WTC11 (cell line): ENCODE measurements at regions not wholly inside any gene's neighbourhood (a gene's known extent, or its start where the extent isn't known, plus 50 kb on each side); places are given as distances from the start of the nearest gene placed in this dataset.
"Not testable (repeated sequence)": the region's sequence is repeated elsewhere in the genome, so short reads cannot be mapped to it uniquely, and the experiment has no call there.

ENCODE experiments used
- ATAC-seq: fragments of 200-7000 bp; cut with Tn5 transposase; 2 replicates; pipeline ENCODE4 v1.10.0; 2021; ENCODE audit warnings: mild to moderate bottlenecking, moderate library complexity
- CTCF ChIA-PET: fragments of 300-600 bp; sonication (Branson Sonifier 250); formaldehyde crosslinking; loops from one replicate; lab custom pipeline; 2021; ENCODE audit warnings: antibody characterized with exemption; lab: Charles Lee
- POLR2A ChIA-PET: fragments of 350-600 bp; sonication (Branson Sonifier 250); formaldehyde crosslinking; loops from one replicate; lab custom pipeline; 2021; ENCODE audit warnings: antibody characterized with exemption; lab: Charles Lee
- DNase-seq: peaks from one replicate; pipeline ENCODE4 v3.0.0; 2021; ENCODE audit warnings: low spot score
- H3K27ac Mint-ChIP-seq: 2 replicates; pipeline ENCODE4 v1.8.0; 2021; ENCODE audit warnings: mixed read lengths
- H3K27me3 Mint-ChIP-seq: 2 replicates; pipeline ENCODE4 v1.8.0; 2021; ENCODE audit warnings: low read depth, mild to moderate bottlenecking, moderate library complexity, mixed read lengths
- H3K36me3 Mint-ChIP-seq: 2 replicates; pipeline ENCODE4 v1.8.0; 2021; ENCODE audit warnings: mixed read lengths
- H3K4me1 Mint-ChIP-seq: 2 replicates; pipeline ENCODE4 v1.8.0; 2022; ENCODE audit warnings: mixed read lengths
- H3K4me3 Mint-ChIP-seq: 2 replicates; pipeline ENCODE4 v1.8.0; 2021; ENCODE audit warnings: mild to moderate bottlenecking, moderate library complexity, mixed read lengths
- H3K9me3 Mint-ChIP-seq: 2 replicates; pipeline ENCODE4 v1.8.0; 2021; ENCODE audit warnings: mixed read lengths
- CBFB ChIP-seq: sonication (generic); formaldehyde crosslinking; IDR thresholded peaks from 2 replicates; pipeline ENCODE4 v1.8.1; 2022; ENCODE audit warnings: mild to moderate bottlenecking, low read depth, missing genetic modification reagents
- EMX1 ChIP-seq: fragments of 250-450 bp; sonication (Bioruptor Pico); IDR thresholded peaks from 2 replicates; pipeline ENCODE4 v1.8.0; 2021; ENCODE audit warnings: mild to moderate bottlenecking
- FOXP1 ChIP-seq: sonication (generic); formaldehyde crosslinking; IDR thresholded peaks from 2 replicates; pipeline ENCODE4 v1.8.0; 2022; ENCODE audit warnings: missing genetic modification reagents, mild to moderate bottlenecking, moderate library complexity, borderline replicate concordance
- GABPB1 ChIP-seq: sonication (generic); formaldehyde crosslinking; IDR thresholded peaks from 2 replicates; pipeline ENCODE4 v1.8.1; 2023; ENCODE audit warnings: mild to moderate bottlenecking, missing genetic modification reagents
- GRHL2 ChIP-seq: fragments of 250-450 bp; sonication (Bioruptor Pico); IDR thresholded peaks from 2 replicates; pipeline ENCODE4 v1.8.0; 2022; ENCODE audit warnings: mild to moderate bottlenecking, moderate library complexity; ENCODE audit not compliant: insufficient replicate concordance, severe bottlenecking
- IRF2 ChIP-seq: sonication (generic); formaldehyde crosslinking; IDR thresholded peaks from 2 replicates; pipeline ENCODE4 v1.8.0; 2022; ENCODE audit warnings: low read depth, missing genetic modification reagents, borderline replicate concordance
- KAT7 ChIP-seq: sonication (generic); formaldehyde crosslinking; IDR thresholded peaks from 2 replicates; pipeline ENCODE4 v1.8.1; 2023; ENCODE audit warnings: missing genetic modification reagents, mild to moderate bottlenecking, borderline replicate concordance
- NR3C1 ChIP-seq: sonication (generic); formaldehyde crosslinking; conservative IDR thresholded peaks from 2 replicates; pipeline ENCODE4 v1.8.1; 2023; ENCODE audit warnings: low read depth, mild to moderate bottlenecking, missing genetic modification reagents
- TCF7 ChIP-seq: sonication (generic); formaldehyde crosslinking; IDR thresholded peaks from 2 replicates; pipeline ENCODE4 v1.8.0; 2022; ENCODE audit warnings: mild to moderate bottlenecking, low read depth, missing genetic modification reagents, moderate library complexity
- ZNF263 ChIP-seq: sonication (generic); formaldehyde crosslinking; IDR thresholded peaks from 2 replicates; pipeline ENCODE4 v1.8.1; 2022; ENCODE audit warnings: low read depth, mild to moderate bottlenecking, moderate library complexity, missing genetic modification reagents
- ZNF671 ChIP-seq: fragments of 250-450 bp; sonication (Bioruptor Pico); IDR thresholded peaks from 2 replicates; pipeline ENCODE4 v1.8.0; 2021; ENCODE audit warnings: mild to moderate bottlenecking
- TF ChIP-seq, protein P1 (sequence below): sonication (generic); formaldehyde crosslinking; IDR thresholded peaks from 2 replicates; pipeline ENCODE4 v1.8.1; 2023; ENCODE audit warnings: mild to moderate bottlenecking, missing genetic modification reagents
- TF ChIP-seq, protein P2 (sequence below): fragments of 250-450 bp; sonication (Bioruptor Pico); IDR thresholded peaks from 2 replicates; pipeline ENCODE4 v1.9.0; 2021; ENCODE audit warnings: mild to moderate bottlenecking, borderline replicate concordance
- TF ChIP-seq, protein P3 (sequence below): sonication (generic); formaldehyde crosslinking; IDR thresholded peaks from 2 replicates; pipeline ENCODE4 v1.8.0; 2022; ENCODE audit warnings: mild to moderate bottlenecking, missing genetic modification reagents

DNA sequence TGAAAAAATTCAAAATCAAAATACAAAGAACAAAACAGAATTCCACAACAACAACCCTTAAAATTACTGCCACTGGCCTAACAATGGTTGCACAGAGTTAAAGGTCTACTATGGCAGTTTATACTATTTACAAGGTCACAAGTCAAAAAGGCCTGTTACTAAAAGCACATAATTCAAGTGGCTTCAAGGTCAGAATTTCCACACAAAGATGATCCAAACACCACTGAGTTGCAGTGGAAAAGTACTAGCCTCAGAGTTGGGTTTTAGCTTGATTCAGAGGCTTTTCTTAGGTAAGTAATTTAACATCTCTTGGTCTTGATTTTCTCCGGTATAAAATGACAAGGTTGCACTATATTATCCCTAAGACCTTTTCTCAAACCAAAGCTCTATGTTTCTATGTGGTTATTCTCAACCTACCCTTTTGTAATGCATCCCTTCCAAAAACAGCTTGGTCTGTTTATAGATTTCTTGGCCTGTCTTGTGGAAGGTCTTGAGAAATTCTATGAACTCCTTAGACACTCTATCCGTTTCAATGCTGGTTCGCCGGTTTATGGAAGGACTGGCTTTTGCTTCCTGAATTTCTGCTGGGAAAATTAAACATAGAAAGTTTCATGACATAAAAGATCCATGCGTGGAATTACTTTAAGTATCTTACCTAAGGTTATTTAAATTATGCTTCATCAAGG is 69.5 kb downstream of the MDH2 start:
- CTCF ChIA-PET, POLR2A ChIA-PET, H3K9me3 Mint-ChIP-seq, ATAC-seq, H3K36me3 Mint-ChIP-seq, DNase-seq, H3K4me3 Mint-ChIP-seq, H3K27ac Mint-ChIP-seq, H3K27me3 Mint-ChIP-seq, H3K4me1 Mint-ChIP-seq: not testable (repeated sequence)
- peak; percentile 43; the same call in 1 of the 2 replicates for TF ChIP-seq GABPB1

DNA sequence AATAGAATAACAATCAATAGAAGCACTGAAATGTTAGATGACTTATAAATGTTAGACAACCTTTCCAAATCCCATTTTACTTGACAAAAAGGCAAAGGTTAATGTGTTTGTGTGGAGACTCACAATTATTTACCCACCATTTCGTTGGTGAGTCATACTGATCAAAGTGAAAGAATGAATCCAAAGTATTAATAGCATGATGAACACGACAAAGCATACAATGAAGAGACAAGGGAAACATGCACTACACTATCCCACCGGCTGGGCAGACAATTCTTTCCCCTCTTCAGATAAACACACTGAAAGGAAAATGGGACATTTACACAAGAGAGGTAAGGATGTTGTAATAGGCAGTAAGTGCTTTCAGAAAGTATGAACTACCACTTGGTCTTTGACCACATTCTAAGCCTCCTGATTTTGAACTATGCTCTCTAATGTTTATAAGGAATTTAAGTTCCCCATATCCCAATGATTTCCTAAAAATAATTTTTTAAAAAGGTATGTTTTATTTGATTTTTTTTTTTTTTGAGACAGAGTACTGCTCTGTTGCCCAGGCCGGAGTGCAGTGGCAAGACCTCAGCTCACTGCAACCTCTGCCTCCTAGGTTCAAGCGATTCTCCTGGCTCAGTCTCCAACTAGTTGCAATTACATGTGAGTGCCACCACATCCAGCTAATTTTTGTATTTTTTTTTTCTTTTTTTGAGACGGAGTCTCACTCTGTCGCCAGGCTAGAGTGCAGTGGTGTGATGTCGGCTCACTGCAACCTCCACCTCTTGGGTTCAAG is 70.5 kb downstream of the MDH2 start:
- H3K27me3 Mint-ChIP-seq, H3K36me3 Mint-ChIP-seq, H3K4me3 Mint-ChIP-seq, H3K27ac Mint-ChIP-seq, CTCF ChIA-PET, ATAC-seq, H3K9me3 Mint-ChIP-seq, H3K4me1 Mint-ChIP-seq, POLR2A ChIA-PET, DNase-seq: not testable (repeated sequence)
- TF ChIP-seq GABPB1 = peak; percentile 90

DNA sequence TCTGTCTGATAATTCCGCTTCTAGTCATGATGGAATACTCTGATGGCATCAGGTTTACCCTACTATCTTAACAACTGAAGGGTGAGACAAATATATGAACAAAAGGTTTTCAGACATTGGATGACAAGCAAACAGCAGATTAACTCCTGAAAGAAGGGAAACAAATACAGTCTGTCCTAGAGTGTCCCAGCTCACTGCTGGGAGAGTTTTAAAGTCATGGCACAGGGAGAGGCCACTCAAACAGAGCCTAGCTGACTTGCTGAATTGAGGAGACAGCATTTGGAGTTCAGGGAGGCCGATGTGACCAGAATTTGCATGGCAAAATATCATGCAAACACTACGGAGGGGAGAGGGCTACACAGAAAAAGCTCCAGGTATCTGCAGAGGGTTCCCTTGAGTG is 73.1 kb downstream of the MDH2 start:
- POLR2A ChIA-PET = no interaction called here
- Mint-ChIP-seq H3K9me3 (no peaks in the 10 kb centered on the region), H3K36me3 (no peaks in the 10 kb centered on the region), H3K27ac (no peak overlapping the region), H3K4me3 (no peak overlapping the region), H3K4me1 (no peaks in the 10 kb centered on the region), H3K27me3 (no peaks in the 10 kb centered on the region)
- ATAC-seq (no peak), DNase-seq (no peak)
- TF ChIP-seq, protein P1, sequence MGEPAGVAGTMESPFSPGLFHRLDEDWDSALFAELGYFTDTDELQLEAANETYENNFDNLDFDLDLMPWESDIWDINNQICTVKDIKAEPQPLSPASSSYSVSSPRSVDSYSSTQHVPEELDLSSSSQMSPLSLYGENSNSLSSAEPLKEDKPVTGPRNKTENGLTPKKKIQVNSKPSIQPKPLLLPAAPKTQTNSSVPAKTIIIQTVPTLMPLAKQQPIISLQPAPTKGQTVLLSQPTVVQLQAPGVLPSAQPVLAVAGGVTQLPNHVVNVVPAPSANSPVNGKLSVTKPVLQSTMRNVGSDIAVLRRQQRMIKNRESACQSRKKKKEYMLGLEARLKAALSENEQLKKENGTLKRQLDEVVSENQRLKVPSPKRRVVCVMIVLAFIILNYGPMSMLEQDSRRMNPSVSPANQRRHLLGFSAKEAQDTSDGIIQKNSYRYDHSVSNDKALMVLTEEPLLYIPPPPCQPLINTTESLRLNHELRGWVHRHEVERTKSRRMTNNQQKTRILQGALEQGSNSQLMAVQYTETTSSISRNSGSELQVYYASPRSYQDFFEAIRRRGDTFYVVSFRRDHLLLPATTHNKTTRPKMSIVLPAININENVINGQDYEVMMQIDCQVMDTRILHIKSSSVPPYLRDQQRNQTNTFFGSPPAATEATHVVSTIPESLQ (CRISPR knock-in tag) = no peak
- TF ChIP-seq ZNF263 (CRISPR knock-in tag) (no peak), IRF2 (CRISPR knock-in tag) (no peak), GABPB1 (no peak), KAT7 (CRISPR knock-in tag) (no peak), GRHL2 (CRISPR knock-in tag) (no peak)
- TF ChIP-seq, protein P2, sequence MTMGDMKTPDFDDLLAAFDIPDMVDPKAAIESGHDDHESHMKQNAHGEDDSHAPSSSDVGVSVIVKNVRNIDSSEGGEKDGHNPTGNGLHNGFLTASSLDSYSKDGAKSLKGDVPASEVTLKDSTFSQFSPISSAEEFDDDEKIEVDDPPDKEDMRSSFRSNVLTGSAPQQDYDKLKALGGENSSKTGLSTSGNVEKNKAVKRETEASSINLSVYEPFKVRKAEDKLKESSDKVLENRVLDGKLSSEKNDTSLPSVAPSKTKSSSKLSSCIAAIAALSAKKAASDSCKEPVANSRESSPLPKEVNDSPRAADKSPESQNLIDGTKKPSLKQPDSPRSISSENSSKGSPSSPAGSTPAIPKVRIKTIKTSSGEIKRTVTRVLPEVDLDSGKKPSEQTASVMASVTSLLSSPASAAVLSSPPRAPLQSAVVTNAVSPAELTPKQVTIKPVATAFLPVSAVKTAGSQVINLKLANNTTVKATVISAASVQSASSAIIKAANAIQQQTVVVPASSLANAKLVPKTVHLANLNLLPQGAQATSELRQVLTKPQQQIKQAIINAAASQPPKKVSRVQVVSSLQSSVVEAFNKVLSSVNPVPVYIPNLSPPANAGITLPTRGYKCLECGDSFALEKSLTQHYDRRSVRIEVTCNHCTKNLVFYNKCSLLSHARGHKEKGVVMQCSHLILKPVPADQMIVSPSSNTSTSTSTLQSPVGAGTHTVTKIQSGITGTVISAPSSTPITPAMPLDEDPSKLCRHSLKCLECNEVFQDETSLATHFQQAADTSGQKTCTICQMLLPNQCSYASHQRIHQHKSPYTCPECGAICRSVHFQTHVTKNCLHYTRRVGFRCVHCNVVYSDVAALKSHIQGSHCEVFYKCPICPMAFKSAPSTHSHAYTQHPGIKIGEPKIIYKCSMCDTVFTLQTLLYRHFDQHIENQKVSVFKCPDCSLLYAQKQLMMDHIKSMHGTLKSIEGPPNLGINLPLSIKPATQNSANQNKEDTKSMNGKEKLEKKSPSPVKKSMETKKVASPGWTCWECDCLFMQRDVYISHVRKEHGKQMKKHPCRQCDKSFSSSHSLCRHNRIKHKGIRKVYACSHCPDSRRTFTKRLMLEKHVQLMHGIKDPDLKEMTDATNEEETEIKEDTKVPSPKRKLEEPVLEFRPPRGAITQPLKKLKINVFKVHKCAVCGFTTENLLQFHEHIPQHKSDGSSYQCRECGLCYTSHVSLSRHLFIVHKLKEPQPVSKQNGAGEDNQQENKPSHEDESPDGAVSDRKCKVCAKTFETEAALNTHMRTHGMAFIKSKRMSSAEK (CRISPR knock-in tag) = no peak
- CTCF ChIA-PET = no interaction called here

DNA sequence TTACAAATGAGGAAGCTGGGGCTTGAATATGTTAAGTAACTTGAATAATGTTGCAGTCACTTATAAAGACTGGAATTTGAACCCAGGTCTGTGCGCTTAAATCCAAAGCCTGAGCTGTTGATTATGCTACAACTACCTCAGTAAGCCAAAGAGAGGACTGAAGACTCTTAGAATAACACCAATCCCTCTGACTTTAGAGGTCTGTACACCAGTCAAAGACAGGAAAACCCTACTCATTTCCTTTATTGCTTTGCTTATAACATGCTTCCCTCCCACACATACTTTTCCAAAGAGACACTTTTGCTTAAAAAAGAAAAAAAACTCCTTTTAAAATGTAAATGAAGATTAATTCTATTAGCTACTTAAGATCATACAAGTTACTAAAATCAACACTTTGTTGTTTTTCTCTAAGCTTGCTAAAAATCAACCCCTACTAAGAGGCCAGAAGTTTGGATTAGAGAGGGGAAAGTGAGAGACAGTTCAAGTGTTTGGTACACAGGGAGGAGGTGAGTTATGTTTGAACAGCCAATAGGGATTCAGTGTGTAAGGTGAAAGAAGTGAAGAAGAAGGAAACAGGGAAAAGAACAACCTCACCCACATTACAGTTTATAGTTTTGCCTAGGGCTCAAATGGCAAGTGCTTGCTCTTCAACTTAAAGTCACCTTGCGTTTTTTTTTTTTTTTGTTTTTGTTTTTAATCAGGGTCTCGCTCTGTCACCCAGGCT is 74.8 kb downstream of the MDH2 start:
- ChIA-PET POLR2A (no interaction called here), CTCF (interaction anchor here (1.6 kb wide), 1 partner anchor 53 kb away, joined by 5 read pairs; no protein-coding TSS in a partner anchor)
- no peak overlapping the region for H3K4me3 Mint-ChIP-seq
- ATAC-seq (no peak), DNase-seq (no peak)
- no peak overlapping the region for H3K27ac Mint-ChIP-seq
- no peaks in the 10 kb centered on the region for H3K36me3 Mint-ChIP-seq
- H3K4me1 Mint-ChIP-seq = no peaks in the 10 kb centered on the region
- H3K27me3 Mint-ChIP-seq = no peaks in the 10 kb centered on the region
- H3K9me3 Mint-ChIP-seq = no peaks in the 10 kb centered on the region
- TF ChIP-seq CBFB (CRISPR knock-in tag) (no peak), NR3C1 (no peak), TCF7 (CRISPR knock-in tag) (no peak), GABPB1 (no peak), EMX1 (CRISPR knock-in tag) (no peak), FOXP1 (CRISPR knock-in tag) (no peak), ZNF671 (no peak), KAT7 (CRISPR knock-in tag) (no peak)
- TF ChIP-seq, protein P3, sequence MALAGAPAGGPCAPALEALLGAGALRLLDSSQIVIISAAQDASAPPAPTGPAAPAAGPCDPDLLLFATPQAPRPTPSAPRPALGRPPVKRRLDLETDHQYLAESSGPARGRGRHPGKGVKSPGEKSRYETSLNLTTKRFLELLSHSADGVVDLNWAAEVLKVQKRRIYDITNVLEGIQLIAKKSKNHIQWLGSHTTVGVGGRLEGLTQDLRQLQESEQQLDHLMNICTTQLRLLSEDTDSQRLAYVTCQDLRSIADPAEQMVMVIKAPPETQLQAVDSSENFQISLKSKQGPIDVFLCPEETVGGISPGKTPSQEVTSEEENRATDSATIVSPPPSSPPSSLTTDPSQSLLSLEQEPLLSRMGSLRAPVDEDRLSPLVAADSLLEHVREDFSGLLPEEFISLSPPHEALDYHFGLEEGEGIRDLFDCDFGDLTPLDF (CRISPR knock-in tag) = no peak
